ENCODE measurements at regions not wholly inside any gene's neighbourhood (a gene's known extent, or its start where the extent isn't known, plus 50 kb on each side); places are given as distances from the start of the nearest gene placed in this dataset.

- Mint-ChIP-seq H3K27me3 (no peaks in the 10 kb centered on the region), H3K4me1 (peaks cover 92 to 93% (median 93%) of the 10 kb centered on the region in 3 donors), H3K9me3 (no peaks in the 10 kb centered on the region), H3K36me3 (peaks cover 37% of the 10 kb centered on the region), H3K4me3 (peak overlapping the region; percentile 82 to 86 (median 86)), H3K27ac (peak overlapping the region; percentile 90)
- peak overlapping the region; percentile 58 to 96 for H3K4me3 ChIP-seq (ENCODE audit: control insufficient read depth in 1 of 2, extremely low read depth in 1 of 2, low read length in 1 of 2)
- DNase-seq (peak; percentile 25 to 90 (median 77)), ATAC-seq (replicated peaks in 1 of 4) (peak; percentile 89 to 94 (median 92))
- no peaks in the 10 kb centered on the region for H3K9me3 ChIP-seq
- 0% methylated on average over 5 of the region's 18 CpGs for WGBS (ENCODE audit: insufficient coverage)
- H3K27ac ChIP-seq (ENCODE audit: low read length), result peak overlapping the region; percentile 89
- H3K4me1 ChIP-seq (ENCODE audit: control insufficient read depth in 1 of 2, extremely low read depth in 1 of 2, insufficient read depth in 2 of 2, low read length in 2 of 2), result peaks cover 22 to 60% of the 10 kb centered on the region in 2 experiments
- H3K36me3 ChIP-seq (ENCODE audit: control insufficient read depth in 2 of 2, extremely low read depth in 1 of 2, insufficient read depth in 1 of 2, low read length in 1 of 2), result peaks cover 0 to 9% of the 10 kb centered on the region in 2 donors
- ChIA-PET CTCF (interaction anchor here (0.6 to 2.2 kb wide), 17 partner anchors 10 to 144 kb away, joined by 3 to 21 read pairs (median 6); no protein-coding TSS in a partner anchor), POLR2A (interaction anchor here (0.5 to 3.7 kb wide), 36 partner anchors 9 to 1297 kb away, joined by 3 to 27 read pairs (median 4); no protein-coding TSS in a partner anchor)
- no peaks in the 10 kb centered on the region for H3K27me3 ChIP-seq (replicated peaks in 1 of 2; ENCODE audit: control insufficient read depth in 2 of 2, extremely low read depth in 1 of 2, insufficient read depth in 2 of 2, low read length in 1 of 2)
Measured at GRCh38 chr7:130912862-130913638, 179.0 kb upstream of the KLF14 start.

DNA sequence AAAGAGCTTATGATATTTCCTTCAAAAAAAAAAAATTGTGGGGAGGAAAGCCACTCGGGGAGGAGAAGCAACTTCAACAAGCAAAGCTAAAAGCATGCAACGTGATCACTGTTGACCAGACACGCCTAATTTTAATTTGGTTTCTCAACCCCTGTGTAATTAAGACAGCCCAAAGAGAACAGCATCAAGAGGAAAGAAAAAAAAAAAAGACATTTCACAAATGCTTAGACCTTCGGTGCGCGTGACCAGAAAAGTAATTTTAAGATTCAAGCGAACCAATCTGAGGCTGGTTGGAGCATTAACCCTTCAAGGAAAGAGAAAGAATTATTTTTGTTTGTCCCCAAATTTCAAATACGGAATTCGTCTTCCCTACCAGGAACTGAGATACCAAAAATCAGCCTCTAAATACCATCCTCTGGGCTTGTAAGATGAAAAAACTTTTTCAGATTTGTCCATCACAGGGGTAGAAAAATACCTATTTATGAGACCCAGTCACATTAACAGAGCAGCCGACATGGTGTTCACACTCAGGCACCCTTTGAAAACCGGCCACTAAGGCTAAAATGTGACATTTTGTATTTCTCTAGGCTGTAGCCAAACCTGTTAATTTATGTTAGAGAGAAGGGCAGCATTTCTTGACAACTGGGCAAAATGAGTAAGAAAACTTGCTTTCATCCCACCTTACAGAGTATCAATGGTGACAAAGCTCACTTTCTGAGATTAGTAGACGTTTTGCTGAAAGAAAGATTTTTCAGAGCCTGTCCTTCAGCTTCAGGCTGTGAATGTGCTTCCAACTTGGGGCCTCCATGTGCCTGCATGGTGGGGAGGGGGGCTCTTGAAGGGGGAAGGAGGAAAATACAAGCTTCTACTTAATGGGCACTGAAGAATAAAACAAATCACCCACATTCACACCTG lies 179.9 kb upstream of the KLF14 start:
- no peaks in the 10 kb centered on the region for H3K9me3 Mint-ChIP-seq
- peaks cover 95 to 97% (median 96%) of the 10 kb centered on the region in 3 donors for H3K4me1 Mint-ChIP-seq
- H3K4me3 Mint-ChIP-seq, result peak overlapping the region; percentile 82 to 86 (median 86)
- DNase-seq (no peak), ATAC-seq (replicated peaks in 1 of 4) (peak in 1 of 4 experiments; percentile 12)
- H3K4me1 ChIP-seq (ENCODE audit: control insufficient read depth in 1 of 2, extremely low read depth in 1 of 2, insufficient read depth in 2 of 2, low read length in 2 of 2), result peaks cover 22 to 69% of the 10 kb centered on the region in 2 experiments
- no peaks in the 10 kb centered on the region for H3K27me3 Mint-ChIP-seq
- WGBS (ENCODE audit: insufficient coverage), result 17% methylated on average over 2 of the region's 12 CpGs
- POLR2A ChIA-PET, result interaction anchor here (0.5 to 3.7 kb wide), 33 partner anchors 8 to 747 kb away, joined by 3 to 27 read pairs (median 4); no protein-coding TSS in a partner anchor
- H3K36me3 ChIP-seq (ENCODE audit: control insufficient read depth in 2 of 2, extremely low read depth in 1 of 2, insufficient read depth in 1 of 2, low read length in 1 of 2), result peaks cover 0 to 9% of the 10 kb centered on the region in 2 donors
- CTCF ChIA-PET, result interaction anchor here (0.6 to 2.2 kb wide), 21 partner anchors 9 to 326 kb away, joined by 3 to 21 read pairs (median 5); no protein-coding TSS in a partner anchor
- no peaks in the 10 kb centered on the region for H3K9me3 ChIP-seq
- H3K36me3 Mint-ChIP-seq, result peaks cover 34% of the 10 kb centered on the region
- H3K27me3 ChIP-seq (replicated peaks in 1 of 2; ENCODE audit: control insufficient read depth in 2 of 2, extremely low read depth in 1 of 2, insufficient read depth in 2 of 2, low read length in 1 of 2), result no peaks in the 10 kb centered on the region
- H3K27ac Mint-ChIP-seq, result peak overlapping the region; percentile 90
- peak overlapping the region; percentile 89 for H3K27ac ChIP-seq (ENCODE audit: low read length)
- H3K4me3 ChIP-seq (ENCODE audit: control insufficient read depth in 1 of 2, extremely low read depth in 1 of 2, low read length in 1 of 2), result peak overlapping the region; percentile 58 to 96

GRCh38 chr7:130914554-130915294 lies 180.7 kb upstream of the KLF14 start:
- CTCF ChIA-PET, result interaction anchor here (0.6 to 2.2 kb wide), 16 partner anchors 8 to 126 kb away, joined by 3 to 10 read pairs (median 4); no protein-coding TSS in a partner anchor
- no CpG with 5 or more reads among the region's 10 CpGs for WGBS (ENCODE audit: insufficient coverage)
- H3K36me3 ChIP-seq (ENCODE audit: control insufficient read depth in 2 of 2, extremely low read depth in 1 of 2, insufficient read depth in 1 of 2, low read length in 1 of 2), result peaks cover 0 to 6% of the 10 kb centered on the region in 2 donors
- peaks cover 22 to 62% of the 10 kb centered on the region in 2 experiments for H3K4me1 ChIP-seq (ENCODE audit: control insufficient read depth in 1 of 2, extremely low read depth in 1 of 2, insufficient read depth in 2 of 2, low read length in 2 of 2)
- Mint-ChIP-seq H3K4me1 (peaks cover 95 to 96% (median 96%) of the 10 kb centered on the region in 3 donors), H3K9me3 (no peaks in the 10 kb centered on the region), H3K27ac (peak overlapping the region; percentile 90), H3K4me3 (peak overlapping the region; percentile 82 to 86 (median 86)), H3K36me3 (peaks cover 32% of the 10 kb centered on the region), H3K27me3 (no peaks in the 10 kb centered on the region)
- DNase-seq (no peak), ATAC-seq (replicated peaks in 1 of 4) (no peak)
- no peaks in the 10 kb centered on the region for H3K9me3 ChIP-seq
- POLR2A ChIA-PET, result interaction anchor here (0.6 to 3.7 kb wide), 8 partner anchors 10 to 748 kb away, joined by 3 to 26 read pairs (median 5); no protein-coding TSS in a partner anchor
- no peaks in the 10 kb centered on the region for H3K27me3 ChIP-seq (replicated peaks in 1 of 2; ENCODE audit: control insufficient read depth in 2 of 2, extremely low read depth in 1 of 2, insufficient read depth in 2 of 2, low read length in 1 of 2)
- no peak overlapping the region for H3K4me3 ChIP-seq (ENCODE audit: control insufficient read depth in 1 of 2, extremely low read depth in 1 of 2, low read length in 1 of 2)
- peak overlapping the region; percentile 89 for H3K27ac ChIP-seq (ENCODE audit: low read length)

GRCh38 chr7:130917669-130918128 lies 183.7 kb upstream of the KLF14 start:
- no peaks in the 10 kb centered on the region for H3K27me3 Mint-ChIP-seq
- ATAC-seq (replicated peaks in 1 of 4), result no peak
- Histone ChIP-seq H3K4me1 (ENCODE audit: control insufficient read depth in 1 of 2, extremely low read depth in 1 of 2, insufficient read depth in 2 of 2, low read length in 2 of 2) (peaks cover 10 to 56% of the 10 kb centered on the region in 2 experiments), H3K9me3 (no peaks in the 10 kb centered on the region), H3K4me3 (ENCODE audit: control insufficient read depth in 1 of 2, extremely low read depth in 1 of 2, low read length in 1 of 2) (no peak overlapping the region), H3K27ac (ENCODE audit: low read length) (peak overlapping the region; percentile 89), H3K27me3 (replicated peaks in 1 of 2; ENCODE audit: control insufficient read depth in 2 of 2, extremely low read depth in 1 of 2, insufficient read depth in 2 of 2, low read length in 1 of 2) (no peaks in the 10 kb centered on the region), H3K36me3 (ENCODE audit: control insufficient read depth in 2 of 2, extremely low read depth in 1 of 2, insufficient read depth in 1 of 2, low read length in 1 of 2) (peaks cover 0 to 15% of the 10 kb centered on the region in 2 donors)
- 53% methylated on average over 2 of the region's 5 CpGs for WGBS (ENCODE audit: insufficient coverage)
- peak overlapping the region in 2 of 3 donors; percentile 22 to 40 for H3K4me3 Mint-ChIP-seq
- no peaks in the 10 kb centered on the region for H3K9me3 Mint-ChIP-seq
- no peak for DNase-seq
- ChIA-PET POLR2A (interaction anchor here in 1 of 2 donors (0.8 to 2.2 kb wide), 5 partner anchors 13 to 77 kb away, joined by 3 to 7 read pairs (median 4); no protein-coding TSS in a partner anchor), CTCF (interaction anchor here (0.6 to 1.6 kb wide), 6 partner anchors 12 to 122 kb away, joined by 3 to 13 read pairs (median 4); no protein-coding TSS in a partner anchor)
- peaks cover 83 to 93% (median 91%) of the 10 kb centered on the region in 3 donors for H3K4me1 Mint-ChIP-seq
- H3K27ac Mint-ChIP-seq, result peak overlapping the region; percentile 75 to 84
- peaks cover 25% of the 10 kb centered on the region for H3K36me3 Mint-ChIP-seq

- DNase-seq (no peak), ATAC-seq (replicated peaks in 1 of 4) (no peak)
- Mint-ChIP-seq H3K36me3 (peaks cover 32% of the 10 kb centered on the region), H3K4me3 (peak overlapping the region in 2 of 3 donors; percentile 22 to 40), H3K27ac (peak overlapping the region; percentile 75 to 84), H3K27me3 (no peaks in the 10 kb centered on the region), H3K9me3 (no peaks in the 10 kb centered on the region), H3K4me1 (peaks cover 87 to 96% (median 93%) of the 10 kb centered on the region in 3 donors)
- ChIA-PET POLR2A (interaction anchor here in 1 of 2 donors (0.6 to 2.2 kb wide), 6 partner anchors 12 to 91 kb away, joined by 3 to 7 read pairs (median 4); no protein-coding TSS in a partner anchor), CTCF (interaction anchor here (0.6 to 1.6 kb wide), 5 partner anchors 11 to 121 kb away, joined by 3 to 13 read pairs (median 4); no protein-coding TSS in a partner anchor)
- H3K27ac ChIP-seq (ENCODE audit: low read length), result peak overlapping the region; percentile 89
- H3K36me3 ChIP-seq (ENCODE audit: control insufficient read depth in 2 of 2, extremely low read depth in 1 of 2, insufficient read depth in 1 of 2, low read length in 1 of 2), result peaks cover 0 to 15% of the 10 kb centered on the region in 2 donors
- H3K4me3 ChIP-seq (ENCODE audit: control insufficient read depth in 1 of 2, extremely low read depth in 1 of 2, low read length in 1 of 2), result no peak overlapping the region
- 86% methylated on average over 6 of the region's 11 CpGs for WGBS (ENCODE audit: insufficient coverage)
- no peaks in the 10 kb centered on the region for H3K9me3 ChIP-seq
- H3K27me3 ChIP-seq (replicated peaks in 1 of 2; ENCODE audit: control insufficient read depth in 2 of 2, extremely low read depth in 1 of 2, insufficient read depth in 2 of 2, low read length in 1 of 2), result no peaks in the 10 kb centered on the region
- H3K4me1 ChIP-seq (ENCODE audit: control insufficient read depth in 1 of 2, extremely low read depth in 1 of 2, insufficient read depth in 2 of 2, low read length in 2 of 2), result peaks cover 11 to 57% of the 10 kb centered on the region in 2 experiments
Measured at GRCh38 chr7:130918129-130919052, 184.4 kb upstream of the KLF14 start.

Data from T-cell (primary cell).